ENCODE measurements at regions not wholly inside any gene's neighbourhood (a gene's known extent, or its start where the extent isn't known, plus 50 kb on each side); places are given as distances from the start of the nearest gene placed in this dataset.

DNA sequence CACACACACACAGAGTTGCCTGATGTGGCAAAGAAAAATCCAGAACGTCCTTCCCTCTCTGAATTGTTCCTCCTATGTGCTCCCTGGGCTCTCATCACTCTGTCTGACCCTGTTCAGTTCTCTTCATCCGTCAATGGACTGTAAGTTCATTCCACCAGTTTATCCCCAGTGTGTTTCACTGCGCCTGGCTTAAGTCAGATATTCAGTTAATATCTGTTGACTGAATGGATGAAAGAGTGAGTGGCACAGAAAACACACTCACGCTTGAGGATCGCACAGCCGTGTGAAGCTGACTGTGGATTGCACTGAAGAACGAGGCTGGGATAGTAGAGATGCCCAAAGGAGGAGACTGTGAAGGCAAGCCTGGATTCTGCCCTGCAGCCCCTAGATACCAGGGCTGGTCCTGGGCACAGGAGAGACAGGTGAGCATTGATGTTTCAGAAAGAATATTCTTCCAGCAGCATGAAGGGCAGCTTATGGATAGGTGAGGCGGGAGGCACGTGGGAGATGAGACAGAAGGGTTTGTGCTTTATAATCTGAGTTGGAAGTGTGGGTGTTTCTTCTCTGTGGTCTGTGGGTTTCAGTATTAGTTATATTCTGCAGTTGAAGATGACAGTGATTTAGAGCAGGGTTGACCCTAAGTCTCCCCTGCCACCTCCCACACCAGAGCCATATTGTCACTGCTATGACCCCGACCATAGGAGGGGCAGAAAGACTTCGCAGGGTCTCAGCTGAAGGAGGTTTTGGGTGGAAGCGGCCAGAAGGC is 129.9 kb downstream of the SOCS6 start:
- ATAC-seq (no peak), DNase-seq (no peak)
- intact Hi-C loops (cut with DNase I; ENCODE audit: low total_unique reads) (loop anchor here (10.0 kb wide), 1 partner anchor 64 kb away; no protein-coding TSS in a partner anchor), in situ Hi-C loops (cut with MboI; ENCODE audit: low sequenced_read_pairs in 4 of 4) (no loop called here)
- Histone ChIP-seq H3K27me3 (no peaks in the 10 kb centered on the region), H3K4me3 (no peak overlapping the region), H3K4me1 (peaks cover 12 to 27% of the 10 kb centered on the region in 2 donors), H3K36me3 (no peaks in the 10 kb centered on the region), H3K9me3 (no peaks in the 10 kb centered on the region), H3K27ac (no peak overlapping the region)
- TF ChIP-seq, protein P1, sequence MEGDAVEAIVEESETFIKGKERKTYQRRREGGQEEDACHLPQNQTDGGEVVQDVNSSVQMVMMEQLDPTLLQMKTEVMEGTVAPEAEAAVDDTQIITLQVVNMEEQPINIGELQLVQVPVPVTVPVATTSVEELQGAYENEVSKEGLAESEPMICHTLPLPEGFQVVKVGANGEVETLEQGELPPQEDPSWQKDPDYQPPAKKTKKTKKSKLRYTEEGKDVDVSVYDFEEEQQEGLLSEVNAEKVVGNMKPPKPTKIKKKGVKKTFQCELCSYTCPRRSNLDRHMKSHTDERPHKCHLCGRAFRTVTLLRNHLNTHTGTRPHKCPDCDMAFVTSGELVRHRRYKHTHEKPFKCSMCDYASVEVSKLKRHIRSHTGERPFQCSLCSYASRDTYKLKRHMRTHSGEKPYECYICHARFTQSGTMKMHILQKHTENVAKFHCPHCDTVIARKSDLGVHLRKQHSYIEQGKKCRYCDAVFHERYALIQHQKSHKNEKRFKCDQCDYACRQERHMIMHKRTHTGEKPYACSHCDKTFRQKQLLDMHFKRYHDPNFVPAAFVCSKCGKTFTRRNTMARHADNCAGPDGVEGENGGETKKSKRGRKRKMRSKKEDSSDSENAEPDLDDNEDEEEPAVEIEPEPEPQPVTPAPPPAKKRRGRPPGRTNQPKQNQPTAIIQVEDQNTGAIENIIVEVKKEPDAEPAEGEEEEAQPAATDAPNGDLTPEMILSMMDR (IDR thresholded peaks at IDR 0.05 in 4 of 5, conservative IDR thresholded peaks at IDR 0.05 in 1 of 5), result no peak
- no peak for TF ChIP-seq POLR2A (IDR thresholded peaks at IDR 0.05)

DNA sequence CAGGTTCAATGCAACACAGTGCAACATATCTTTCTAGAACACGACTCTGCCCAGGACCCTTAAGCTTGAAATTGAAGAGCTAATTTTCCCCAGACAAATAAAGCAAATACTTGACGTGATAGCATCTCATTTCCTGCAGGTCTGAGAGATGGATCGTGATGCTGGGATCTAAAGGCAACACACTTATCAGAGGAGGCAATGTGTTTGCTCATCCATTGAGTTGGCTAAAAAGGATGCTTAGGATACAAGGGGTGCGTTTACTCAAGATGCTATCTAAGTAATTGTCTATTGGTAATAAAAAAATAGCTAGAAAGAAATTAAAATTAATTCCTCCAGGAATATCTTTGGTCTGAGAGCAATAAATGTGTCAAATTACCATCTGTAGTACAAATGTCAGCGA is 129.0 kb downstream of the SOCS6 start:
- Histone ChIP-seq H3K36me3 (no peaks in the 10 kb centered on the region), H3K4me3 (no peak overlapping the region), H3K27me3 (no peaks in the 10 kb centered on the region), H3K4me1 (peaks cover 12 to 27% of the 10 kb centered on the region in 2 donors), H3K27ac (no peak overlapping the region), H3K9me3 (no peaks in the 10 kb centered on the region)
- ATAC-seq (no peak), DNase-seq (no peak)
- TF ChIP-seq POLR2A (IDR thresholded peaks at IDR 0.05), result no peak
- TF ChIP-seq, protein P1 (IDR thresholded peaks at IDR 0.05 in 4 of 5, conservative IDR thresholded peaks at IDR 0.05 in 1 of 5), result no peak
- in situ Hi-C loops (cut with MboI; ENCODE audit: low sequenced_read_pairs in 4 of 4) (no loop called here), intact Hi-C loops (cut with DNase I; ENCODE audit: low total_unique reads) (loop anchor here (10.0 kb wide), 1 partner anchor 63 kb away; no protein-coding TSS in a partner anchor)

DNA sequence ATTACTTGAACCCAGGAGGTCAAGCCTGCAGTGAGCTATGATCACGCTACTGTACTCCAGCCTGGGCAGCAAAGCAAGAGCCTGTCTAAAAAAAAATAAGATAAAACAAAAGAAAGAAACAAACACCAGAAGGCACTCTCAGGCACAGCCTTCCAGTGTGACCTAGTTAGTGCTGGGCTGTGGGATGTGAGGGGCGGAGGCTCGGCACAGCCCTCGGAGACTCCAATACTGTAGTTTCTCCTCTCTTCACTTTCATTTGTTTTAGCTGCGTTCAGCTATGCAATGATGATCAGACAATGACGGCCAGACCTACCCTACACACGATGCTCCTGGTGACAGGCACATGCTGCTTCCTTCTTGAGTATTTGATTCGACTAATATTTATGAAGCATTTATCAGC is 127.7 kb downstream of the SOCS6 start:
- H3K4me1 ChIP-seq, result peaks cover under 1 to 13% of the 10 kb centered on the region in 2 donors
- TF ChIP-seq, protein P1 (IDR thresholded peaks at IDR 0.05 in 4 of 5, conservative IDR thresholded peaks at IDR 0.05 in 1 of 5), result no peak
- TF ChIP-seq POLR2A (IDR thresholded peaks at IDR 0.05), result no peak
- in situ Hi-C loops (cut with MboI; ENCODE audit: low sequenced_read_pairs in 4 of 4) (no loop called here), intact Hi-C loops (cut with DNase I; ENCODE audit: low total_unique reads) (loop anchor here (10.0 kb wide), 1 partner anchor 62 kb away; no protein-coding TSS in a partner anchor)
- H3K27me3 ChIP-seq, result no peaks in the 10 kb centered on the region
- no peaks in the 10 kb centered on the region for H3K9me3 ChIP-seq
- H3K27ac ChIP-seq, result no peak overlapping the region
- no peak overlapping the region for H3K4me3 ChIP-seq
- no peaks in the 10 kb centered on the region for H3K36me3 ChIP-seq
- ATAC-seq (no peak), DNase-seq (no peak)

DNA sequence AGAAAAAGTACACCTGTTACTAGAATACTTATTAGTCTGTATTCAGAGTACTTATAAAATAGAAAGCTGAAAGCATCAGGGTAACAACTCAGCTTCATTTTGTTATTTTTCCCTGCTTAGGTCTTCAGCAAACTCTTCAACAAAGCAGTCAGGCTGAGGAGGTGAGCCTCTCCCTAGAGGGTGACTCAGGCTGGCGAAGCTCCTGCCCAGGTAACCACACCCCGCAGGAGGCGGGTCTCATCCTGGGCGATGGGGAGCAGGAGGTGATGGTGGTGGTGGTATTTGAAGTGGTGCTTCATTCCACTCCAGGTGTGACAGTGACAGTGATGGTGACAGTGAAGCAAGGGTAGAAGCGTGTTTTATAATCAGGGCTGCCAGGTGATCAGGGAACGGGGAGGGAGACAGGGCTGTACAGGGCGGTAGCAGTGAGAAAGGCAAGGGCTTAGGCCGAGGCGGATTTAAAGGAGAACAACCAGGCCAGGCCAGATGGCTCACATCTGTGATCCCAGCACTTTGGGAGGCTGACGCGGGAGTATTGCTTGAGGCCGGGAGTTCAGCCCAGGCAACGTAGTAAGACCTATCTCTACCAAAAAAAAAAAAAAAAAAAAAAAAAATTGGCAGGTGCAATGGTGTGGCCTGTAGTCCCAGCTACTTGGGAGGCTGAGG is 127.1 kb downstream of the SOCS6 start:
- in situ Hi-C loops (cut with MboI; ENCODE audit: low sequenced_read_pairs in 4 of 4), result no loop called here
- no peak overlapping the region for H3K27ac ChIP-seq
- H3K27me3 ChIP-seq, result no peaks in the 10 kb centered on the region
- no peak overlapping the region for H3K4me3 ChIP-seq
- DNase-seq (no peak), ATAC-seq (no peak)
- H3K4me1 ChIP-seq, result peaks cover 0 to 11% of the 10 kb centered on the region in 2 donors
- H3K36me3 ChIP-seq, result no peaks in the 10 kb centered on the region
- TF ChIP-seq, protein P1 (IDR thresholded peaks at IDR 0.05 in 4 of 5, conservative IDR thresholded peaks at IDR 0.05 in 1 of 5), result no peak
- no peak for TF ChIP-seq POLR2A (IDR thresholded peaks at IDR 0.05)
- H3K9me3 ChIP-seq, result no peaks in the 10 kb centered on the region
- intact Hi-C loops (cut with DNase I; ENCODE audit: low total_unique reads), result loop anchor here (10.0 kb wide), 1 partner anchor 61 kb away; no protein-coding TSS in a partner anchor
